ENCODE measurements at regions not wholly inside any gene's neighbourhood (a gene's known extent, or its start where the extent isn't known, plus 50 kb on each side); places are given as distances from the start of the nearest gene placed in this dataset.
A peak's percentile ranks its signal among the peaks of the same experiment; 100 is the strongest.

GRCh38 chr14:61894452-61895077, 132.3 kb downstream of the SNAPC1 start:
- peak; percentile 47 for DNase-seq

- no peak for DNase-seq
Observed at GRCh38 chr14:61897300-61897699, 135.1 kb downstream of the SNAPC1 start.

- DNase-seq: no peak
Observed at GRCh38 chr14:61898568-61898967, 136.3 kb downstream of the SNAPC1 start.

- DNase-seq: no peak
Observed at GRCh38 chr14:61899497-61899896, 137.3 kb downstream of the SNAPC1 start.

GRCh38 chr14:61904946-61905345, 142.7 kb downstream of the SNAPC1 start:
- no peak for DNase-seq

- DNase-seq: no peak
Observed at GRCh38 chr14:61911574-61911973, 149.4 kb downstream of the SNAPC1 start.

- no peak for DNase-seq
Observed at GRCh38 chr14:61918998-61919397, 156.8 kb downstream of the SNAPC1 start.

GRCh38 chr14:61923348-61923747, 161.1 kb downstream of the SNAPC1 start:
- DNase-seq: no peak

- DNase-seq: no peak
Observed at GRCh38 chr14:61925043-61925442, 162.8 kb downstream of the SNAPC1 start.

GRCh38 chr14:61925732-61926435, 163.7 kb downstream of the SNAPC1 start:
- no peak for DNase-seq

- DNase-seq: no peak
Observed at GRCh38 chr14:61927060-61927459, 164.8 kb downstream of the SNAPC1 start.

GRCh38 chr14:61927520-61927919, 165.3 kb downstream of the SNAPC1 start:
- no peak for DNase-seq

- no peak for DNase-seq
Observed at GRCh38 chr14:61928300-61928699, 166.1 kb downstream of the SNAPC1 start.

- DNase-seq: no peak
Observed at GRCh38 chr14:61928701-61929100, 166.5 kb downstream of the SNAPC1 start.

- no peak for DNase-seq
Observed at GRCh38 chr14:61929651-61930050, 167.4 kb downstream of the SNAPC1 start.

GRCh38 chr14:61930101-61930857, 168.1 kb downstream of the SNAPC1 start:
- DNase-seq: no peak

GRCh38 chr14:61932974-61933373, 170.8 kb downstream of the SNAPC1 start:
- no peak for DNase-seq

- no peak for DNase-seq
Observed at GRCh38 chr14:61934385-61934784, 172.2 kb downstream of the SNAPC1 start.

GRCh38 chr14:61939776-61940175, 177.6 kb downstream of the SNAPC1 start:
- no peak for DNase-seq

- DNase-seq: no peak
Observed at GRCh38 chr14:61940666-61941420, 178.6 kb downstream of the SNAPC1 start.

- DNase-seq: no peak
Observed at GRCh38 chr14:61941421-61942150, 179.4 kb downstream of the SNAPC1 start.

- DNase-seq: no peak
Observed at GRCh38 chr14:61948376-61948775, 186.2 kb downstream of the SNAPC1 start.

GRCh38 chr14:61950340-61950739, 188.1 kb downstream of the SNAPC1 start:
- no peak for DNase-seq
